Adrenal gland (tissue), 9 donors: ENCODE measurements at regions not wholly inside any gene's neighbourhood (a gene's known extent, or its start where the extent isn't known, plus 50 kb on each side); places are given as distances from the start of the nearest gene placed in this dataset.

Experiments used
- DNase-seq, 7 donors: peaks; one replicate each; pipeline ENCODE4 v3.0.0-alpha.2; 2019 to 2020
- H3K27ac ChIP-seq, 5 donors: fragments of 200-600 bp; sonication (generic) in 4 of 5; 1 replicate in 3 of 5; 2 replicates in 2 of 5; pipeline versions ENCODE4 v1.5.1 to v1.8.0; 2016 to 2020; ENCODE audit warnings: mild to moderate bottlenecking in 1 of 5
- H3K27me3 ChIP-seq: fragments of 200-600 bp; 2 replicates; pipeline ENCODE4 v1.8.0; 2021
- H3K36me3 ChIP-seq, 2 donors: fragments of 200-600 bp; replicated peaks in 1 of 2; 1 replicate in 1 of 2; 2 replicates in 1 of 2; pipeline versions ENCODE4 v1.5.1 to v1.8.0; 2018 to 2022
- H3K4me1 ChIP-seq, 2 donors: fragments of 200-600 bp; replicated peaks in 1 of 2; 1 replicate in 1 of 2; 2 replicates in 1 of 2; pipeline versions ENCODE4 v1.5.1 to v1.8.0; 2018 to 2021
- H3K4me3 ChIP-seq, 4 donors: fragments of 200-600 bp; sonication (generic) in 3 of 4; one replicate each; pipeline ENCODE4 v1.5.1; 2016 to 2018
- H3K9me3 ChIP-seq, 3 donors: fragments of 200-600 bp; sonication (generic) in 1 of 3; replicated peaks in 1 of 3; 1 replicate in 2 of 3; 2 replicates in 1 of 3; pipeline versions ENCODE4 v1.5.1 to v1.8.0; 2016 to 2021
- POLR2A ChIP-seq, 2 donors: fragments of 450-650 bp; IDR thresholded peaks; one replicate each; pipeline ENCODE4 v1.6.1; 2017; ENCODE audit warnings: antibody characterized with exemption in 2 of 2, mild to moderate bottlenecking in 2 of 2, moderate library complexity in 1 of 2
- WGBS, 4 donors: extraction: QIAGEN DNeasy Blood & Tissue Kit in 2 of 4; methylation state at CpG; one replicate each; pipeline versions ENCODE4 v1.1.5 to v1.1.7; 2013 to 2017; 5-methylcytosine and 5-hydroxymethylcytosine counted together
- intact Hi-C, 2 donors: fragments of 100-400 bp; cut with DNase I; formaldehyde crosslinking; loops; one replicate each; pipeline versions ENCODE4 v1.14.1 to v1.15.0; 2022 to 2023
- TF ChIP-seq, protein P1 (sequence below), 6 experiments: fragments of 450-650 bp in 4 of 6; fragments of 200-600 bp in 2 of 6; sonication (generic) in 1 of 6; IDR thresholded peaks; 1 replicate in 5 of 6; 2 replicates in 1 of 6; pipeline versions ENCODE4 v1.5.1 to v1.8.0; 2016 to 2021; ENCODE audit warnings: antibody characterized with exemption in 6 of 6, mild to moderate bottlenecking in 2 of 6, moderate library complexity in 1 of 6
- donor health status: healthy with polysubstance abuse.
- donor health status: Bipolar disorder and iron deficiency.
- donor health status: DM: yes; HTN: yes; CAD: no.
- donor health status: DM: no; HTN: no; CAD: no.
- donor health status: DM: no; HTN: no; CAD: no.

GRCh38 chrX:65601126-65601525, 66.3 kb upstream of the MSN start:
- TF ChIP-seq, protein P1, sequence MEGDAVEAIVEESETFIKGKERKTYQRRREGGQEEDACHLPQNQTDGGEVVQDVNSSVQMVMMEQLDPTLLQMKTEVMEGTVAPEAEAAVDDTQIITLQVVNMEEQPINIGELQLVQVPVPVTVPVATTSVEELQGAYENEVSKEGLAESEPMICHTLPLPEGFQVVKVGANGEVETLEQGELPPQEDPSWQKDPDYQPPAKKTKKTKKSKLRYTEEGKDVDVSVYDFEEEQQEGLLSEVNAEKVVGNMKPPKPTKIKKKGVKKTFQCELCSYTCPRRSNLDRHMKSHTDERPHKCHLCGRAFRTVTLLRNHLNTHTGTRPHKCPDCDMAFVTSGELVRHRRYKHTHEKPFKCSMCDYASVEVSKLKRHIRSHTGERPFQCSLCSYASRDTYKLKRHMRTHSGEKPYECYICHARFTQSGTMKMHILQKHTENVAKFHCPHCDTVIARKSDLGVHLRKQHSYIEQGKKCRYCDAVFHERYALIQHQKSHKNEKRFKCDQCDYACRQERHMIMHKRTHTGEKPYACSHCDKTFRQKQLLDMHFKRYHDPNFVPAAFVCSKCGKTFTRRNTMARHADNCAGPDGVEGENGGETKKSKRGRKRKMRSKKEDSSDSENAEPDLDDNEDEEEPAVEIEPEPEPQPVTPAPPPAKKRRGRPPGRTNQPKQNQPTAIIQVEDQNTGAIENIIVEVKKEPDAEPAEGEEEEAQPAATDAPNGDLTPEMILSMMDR (IDR thresholded peaks at IDR 0.05): no peak
- TF ChIP-seq POLR2A (IDR thresholded peaks at IDR 0.05): no peak
- H3K27ac ChIP-seq: peak overlapping the region in 3 of 5 donors; percentile 70 to 85 (median 80)
- peaks cover 0 to 22% of the 10 kb centered on the region in 2 donors for H3K4me1 ChIP-seq
- no peaks in the 10 kb centered on the region for H3K36me3 ChIP-seq
- intact Hi-C loops: no loop called here
- H3K27me3 ChIP-seq: peaks cover 14% of the 10 kb centered on the region
- no peaks in the 10 kb centered on the region for H3K9me3 ChIP-seq
- no peak overlapping the region for H3K4me3 ChIP-seq
- 43 to 64% (median 53%) methylated on average over 3 of the region's 3 CpGs for WGBS, 4 donors
- DNase-seq: no peak

- H3K27me3 ChIP-seq: peaks cover 11% of the 10 kb centered on the region
- peak overlapping the region in 2 of 5 donors; percentile 80 to 85 for H3K27ac ChIP-seq
- WGBS, 4 donors: 65 to 78% (median 71%) methylated on average over 7 of the region's 7 CpGs
- no peak for DNase-seq
- intact Hi-C loops: no loop called here
- no peaks in the 10 kb centered on the region for H3K9me3 ChIP-seq
- no peak for TF ChIP-seq POLR2A (IDR thresholded peaks at IDR 0.05)
- TF ChIP-seq, protein P1 (IDR thresholded peaks at IDR 0.05): no peak
- H3K4me3 ChIP-seq: no peak overlapping the region
- peaks cover 0 to 22% of the 10 kb centered on the region in 2 donors for H3K4me1 ChIP-seq
- no peaks in the 10 kb centered on the region for H3K36me3 ChIP-seq
Observed at GRCh38 chrX:65600106-65600505, 65.5 kb upstream of the LAS1L start.

GRCh38 chrX:65598559-65599147, 64.1 kb upstream of the LAS1L start:
- Histone ChIP-seq H3K9me3 (no peaks in the 10 kb centered on the region), H3K27ac (no peak overlapping the region), H3K36me3 (no peaks in the 10 kb centered on the region), H3K4me3 (no peak overlapping the region), H3K4me1 (peaks cover 0 to 22% of the 10 kb centered on the region in 2 donors), H3K27me3 (no peaks in the 10 kb centered on the region)
- intact Hi-C loops: loop anchor here in 1 of 2 donors (10.0 kb wide), 1 partner anchor 106 kb away; no protein-coding TSS in a partner anchor
- TF ChIP-seq, protein P1 (IDR thresholded peaks at IDR 0.05): no peak
- TF ChIP-seq POLR2A (IDR thresholded peaks at IDR 0.05): no peak
- DNase-seq: no peak
- 60 to 85% (median 76%) methylated on average over 8 of the region's 8 CpGs for WGBS, 4 donors

- peak overlapping the region in 2 of 5 donors; percentile 42 to 63 for H3K27ac ChIP-seq
- no peak overlapping the region for H3K4me3 ChIP-seq
- H3K9me3 ChIP-seq: no peaks in the 10 kb centered on the region
- TF ChIP-seq, protein P1 (IDR thresholded peaks at IDR 0.05): no peak
- TF ChIP-seq POLR2A (IDR thresholded peaks at IDR 0.05): no peak
- peak in 2 of 7 donors; percentile 16 to 54 for DNase-seq
- no peaks in the 10 kb centered on the region for H3K36me3 ChIP-seq
- 27 to 49% (median 42%) methylated on average over 2 of the region's 2 CpGs for WGBS, 4 donors
- intact Hi-C loops: loop anchor here in 1 of 2 donors (10.0 kb wide), 1 partner anchor 108 kb away; no protein-coding TSS in a partner anchor
- H3K27me3 ChIP-seq: no peaks in the 10 kb centered on the region
- H3K4me1 ChIP-seq: peaks cover 0 to 9% of the 10 kb centered on the region in 2 donors
Observed at GRCh38 chrX:65596270-65597034, 61.9 kb upstream of the LAS1L start.
